ENCODE measurements at regions not wholly inside any gene's neighbourhood (a gene's known extent, or its start where the extent isn't known, plus 50 kb on each side); places are given as distances from the start of the nearest gene placed in this dataset.

GRCh38 chr7:79911420-79911819 is 223.2 kb upstream of the GNAI1 start:
- H3K27ac Mint-ChIP-seq: no peak overlapping the region

DNA sequence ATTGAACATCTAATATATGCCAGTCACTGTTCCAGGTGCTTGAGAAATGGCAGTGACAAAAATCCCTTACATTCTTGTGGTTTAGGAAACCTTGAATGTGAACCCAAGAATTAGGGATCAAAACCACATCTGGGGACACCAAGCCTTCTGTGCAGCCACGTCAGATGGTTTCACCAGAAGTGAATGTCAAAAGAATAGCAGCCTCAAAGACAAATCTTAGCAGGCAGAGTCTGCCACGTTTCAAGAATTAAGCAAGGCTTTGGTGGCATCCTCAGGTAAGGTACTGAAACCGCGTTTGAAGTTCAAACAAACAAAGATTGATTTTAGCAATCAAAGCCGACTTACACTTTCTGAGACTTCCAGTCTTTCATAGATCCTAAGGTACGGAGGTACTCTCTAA is 225.5 kb upstream of the GNAI1 start:
- ATAC-seq (replicated peaks) (no peak), DNase-seq (no peak)
- Mint-ChIP-seq H3K4me3 (no peak overlapping the region), H3K27ac (no peak overlapping the region), H3K9me3 (peaks cover 0 to 1% of the 10 kb centered on the region in 2 donors), H3K27me3 (no peaks in the 10 kb centered on the region), H3K4me1 (peaks cover 0 to 6% of the 10 kb centered on the region in 2 donors), H3K36me3 (no peaks in the 10 kb centered on the region)

More at GRCh38 chr7:79911420-79911819, 223.2 kb upstream of the GNAI1 start:
- no peaks in the 10 kb centered on the region for H3K36me3 Mint-ChIP-seq
- no peaks in the 10 kb centered on the region for H3K27me3 Mint-ChIP-seq
- H3K4me3 Mint-ChIP-seq: no peak overlapping the region
- DNase-seq (no peak), ATAC-seq (replicated peaks) (no peak)
- H3K4me1 Mint-ChIP-seq: peaks cover 0 to 6% of the 10 kb centered on the region in 2 donors
- H3K9me3 Mint-ChIP-seq: peaks cover 0 to 2% of the 10 kb centered on the region in 2 donors

GRCh38 chr7:79897166-79897565 is 237.5 kb upstream of the GNAI1 start:
- ATAC-seq (replicated peaks) (no peak), DNase-seq (no peak)
- Mint-ChIP-seq H3K9me3 (peaks cover 0 to 1% of the 10 kb centered on the region in 2 donors), H3K27me3 (no peaks in the 10 kb centered on the region), H3K36me3 (no peaks in the 10 kb centered on the region), H3K27ac (no peak overlapping the region), H3K4me1 (no peaks in the 10 kb centered on the region), H3K4me3 (no peak overlapping the region)

GRCh38 chr7:79893991-79894390 is 240.6 kb upstream of the GNAI1 start:
- no peak overlapping the region for H3K4me3 Mint-ChIP-seq
- H3K36me3 Mint-ChIP-seq: no peaks in the 10 kb centered on the region
- H3K9me3 Mint-ChIP-seq: peaks cover 0 to under 1% of the 10 kb centered on the region in 2 donors
- ATAC-seq (replicated peaks): no peak
- H3K27me3 Mint-ChIP-seq: no peaks in the 10 kb centered on the region
- DNase-seq: no peak
- H3K4me1 Mint-ChIP-seq: no peaks in the 10 kb centered on the region
- H3K27ac Mint-ChIP-seq: no peak overlapping the region

GRCh38 chr7:79882922-79883321 is 251.7 kb upstream of the GNAI1 start:
- Mint-ChIP-seq H3K9me3 (peaks cover 0 to 2% of the 10 kb centered on the region in 2 donors), H3K36me3 (no peaks in the 10 kb centered on the region), H3K27me3 (no peaks in the 10 kb centered on the region), H3K27ac (no peak overlapping the region), H3K4me3 (no peak overlapping the region), H3K4me1 (no peaks in the 10 kb centered on the region)
- DNase-seq: no peak
- ATAC-seq (replicated peaks): no peak

GRCh38 chr7:79880312-79880711 is 254.3 kb upstream of the GNAI1 start:
- Mint-ChIP-seq H3K4me1 (no peaks in the 10 kb centered on the region), H3K4me3 (no peak overlapping the region), H3K27me3 (no peaks in the 10 kb centered on the region), H3K36me3 (no peaks in the 10 kb centered on the region), H3K9me3 (no peaks in the 10 kb centered on the region), H3K27ac (no peak overlapping the region)
- DNase-seq (no peak), ATAC-seq (replicated peaks) (no peak)

GRCh38 chr7:79877874-79878465 is 256.7 kb upstream of the GNAI1 start:
- H3K27ac Mint-ChIP-seq: no peak overlapping the region

GRCh38 chr7:79876848-79877252 is 257.8 kb upstream of the GNAI1 start:
- no peak overlapping the region for H3K27ac Mint-ChIP-seq
- DNase-seq (no peak), ATAC-seq (replicated peaks) (no peak)
- H3K36me3 Mint-ChIP-seq: no peaks in the 10 kb centered on the region
- no peaks in the 10 kb centered on the region for H3K4me1 Mint-ChIP-seq
- no peaks in the 10 kb centered on the region for H3K27me3 Mint-ChIP-seq
- no peaks in the 10 kb centered on the region for H3K9me3 Mint-ChIP-seq
- no peak overlapping the region for H3K4me3 Mint-ChIP-seq

More at GRCh38 chr7:79877874-79878465, 256.7 kb upstream of the GNAI1 start:
- H3K4me3 Mint-ChIP-seq: no peak overlapping the region
- no peaks in the 10 kb centered on the region for H3K4me1 Mint-ChIP-seq
- DNase-seq (no peak), ATAC-seq (replicated peaks) (no peak)
- H3K9me3 Mint-ChIP-seq: no peaks in the 10 kb centered on the region
- H3K27me3 Mint-ChIP-seq: no peaks in the 10 kb centered on the region
- no peaks in the 10 kb centered on the region for H3K36me3 Mint-ChIP-seq

GRCh38 chr7:79874797-79875196 is 259.8 kb upstream of the GNAI1 start:
- Mint-ChIP-seq H3K4me1 (no peaks in the 10 kb centered on the region), H3K27me3 (no peaks in the 10 kb centered on the region), H3K27ac (no peak overlapping the region), H3K36me3 (no peaks in the 10 kb centered on the region), H3K4me3 (no peak overlapping the region), H3K9me3 (peaks cover 3 to 4% of the 10 kb centered on the region in 2 donors)
- DNase-seq: no peak
- no peak for ATAC-seq (replicated peaks)

GRCh38 chr7:79872176-79872575 is 262.5 kb upstream of the GNAI1 start:
- ATAC-seq (replicated peaks): no peak
- Mint-ChIP-seq H3K4me3 (no peak overlapping the region), H3K27me3 (no peaks in the 10 kb centered on the region), H3K36me3 (no peaks in the 10 kb centered on the region), H3K4me1 (no peaks in the 10 kb centered on the region), H3K9me3 (peaks cover 3 to 5% of the 10 kb centered on the region in 2 donors), H3K27ac (no peak overlapping the region)
- no peak for DNase-seq

GRCh38 chr7:79868010-79868409 is 266.6 kb upstream of the GNAI1 start:
- H3K27ac Mint-ChIP-seq: no peak overlapping the region
- H3K27me3 Mint-ChIP-seq: no peaks in the 10 kb centered on the region
- no peak overlapping the region for H3K4me3 Mint-ChIP-seq
- H3K4me1 Mint-ChIP-seq: no peaks in the 10 kb centered on the region
- H3K9me3 Mint-ChIP-seq: peaks cover 3 to 5% of the 10 kb centered on the region in 2 donors
- H3K36me3 Mint-ChIP-seq: no peaks in the 10 kb centered on the region
- ATAC-seq (replicated peaks): no peak
- no peak for DNase-seq

DNA sequence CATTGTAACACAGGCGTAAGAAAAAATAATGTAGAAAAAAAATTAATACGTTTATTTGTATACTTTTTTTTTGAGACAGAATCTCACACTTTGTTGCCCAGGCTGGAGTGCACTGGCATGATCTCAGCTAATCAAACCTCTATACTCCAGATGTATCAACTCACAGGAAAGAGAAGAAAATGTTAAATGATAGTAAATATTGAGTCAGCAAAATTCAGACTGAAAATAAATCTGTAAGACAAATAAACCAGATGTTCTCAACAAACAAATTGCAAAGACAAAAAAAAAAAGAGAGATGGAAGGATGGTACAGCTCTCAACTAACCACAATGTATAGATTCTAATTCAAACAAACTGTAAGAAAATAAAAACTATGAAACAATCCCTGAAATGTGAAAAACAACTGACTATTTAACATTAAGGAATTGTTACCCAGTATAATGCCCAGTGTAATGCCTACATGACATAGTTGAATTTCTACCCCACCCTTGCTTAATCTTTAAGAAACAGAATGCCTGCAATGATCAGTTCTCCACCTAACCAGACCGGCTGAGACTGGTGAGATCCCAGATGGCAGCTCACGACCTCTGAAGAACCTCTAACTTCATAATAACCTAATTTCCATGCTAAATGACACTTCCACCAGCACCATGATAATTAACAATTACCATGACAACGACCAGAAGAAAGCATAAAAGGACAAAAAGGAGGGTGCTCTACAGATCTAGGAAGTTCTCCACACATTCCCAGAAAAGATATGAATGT is 272.0 kb upstream of the GNAI1 start:
- DNase-seq: no peak
- no peak overlapping the region for H3K4me3 Mint-ChIP-seq
- no peak overlapping the region for H3K27ac Mint-ChIP-seq
- H3K4me1 Mint-ChIP-seq: no peaks in the 10 kb centered on the region
- H3K9me3 Mint-ChIP-seq: peaks cover 3 to 4% of the 10 kb centered on the region in 2 donors
- H3K27me3 Mint-ChIP-seq: no peaks in the 10 kb centered on the region
- no peak for ATAC-seq (replicated peaks)
- H3K36me3 Mint-ChIP-seq: no peaks in the 10 kb centered on the region

- Mint-ChIP-seq H3K27ac (no peak overlapping the region), H3K9me3 (peaks cover 4 to 6% of the 10 kb centered on the region in 2 donors), H3K27me3 (no peaks in the 10 kb centered on the region), H3K4me1 (no peaks in the 10 kb centered on the region), H3K36me3 (no peaks in the 10 kb centered on the region), H3K4me3 (no peak overlapping the region)
- ATAC-seq (replicated peaks) (no peak), DNase-seq (no peak)
Measured at GRCh38 chr7:79855172-79855571, 279.5 kb upstream of the GNAI1 start.

DNA sequence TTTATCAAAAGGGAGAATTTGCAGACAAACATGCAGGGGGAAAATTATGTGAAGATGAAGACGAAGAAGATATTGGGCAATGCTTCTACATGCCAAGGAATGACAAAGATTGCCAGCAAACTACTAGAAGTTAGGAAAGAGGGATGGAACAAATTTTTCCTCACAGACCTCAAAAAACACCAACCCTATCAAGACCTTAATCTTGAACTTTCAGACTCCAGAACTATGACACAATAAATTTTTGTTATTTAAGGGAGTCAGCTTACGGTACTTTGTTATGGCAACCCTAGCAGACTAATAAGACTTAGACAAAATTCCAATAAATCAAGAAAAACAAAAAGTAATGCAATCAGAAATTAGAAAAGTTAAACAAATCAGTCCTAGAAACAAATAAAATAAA is 280.0 kb upstream of the GNAI1 start:
- no peaks in the 10 kb centered on the region for H3K36me3 Mint-ChIP-seq
- H3K9me3 Mint-ChIP-seq: peaks cover 4 to 6% of the 10 kb centered on the region in 2 donors
- H3K27me3 Mint-ChIP-seq: no peaks in the 10 kb centered on the region
- no peak overlapping the region for H3K27ac Mint-ChIP-seq
- ATAC-seq (replicated peaks): no peak
- H3K4me3 Mint-ChIP-seq: no peak overlapping the region
- no peaks in the 10 kb centered on the region for H3K4me1 Mint-ChIP-seq
- DNase-seq: no peak

- Mint-ChIP-seq H3K9me3 (no peaks in the 10 kb centered on the region), H3K27me3 (no peaks in the 10 kb centered on the region), H3K36me3 (no peaks in the 10 kb centered on the region), H3K4me1 (no peaks in the 10 kb centered on the region), H3K4me3 (no peak overlapping the region), H3K27ac (no peak overlapping the region)
- no peak for DNase-seq
- ATAC-seq (replicated peaks): no peak
Measured at GRCh38 chr7:79837915-79838314, 296.7 kb upstream of the GNAI1 start.
